ENCODE measurements at regions not wholly inside any gene's neighbourhood (a gene's known extent, or its start where the extent isn't known, plus 50 kb on each side); places are given as distances from the start of the nearest gene placed in this dataset.
A peak's percentile ranks its signal among the peaks of the same experiment; 100 is the strongest.

DNA sequence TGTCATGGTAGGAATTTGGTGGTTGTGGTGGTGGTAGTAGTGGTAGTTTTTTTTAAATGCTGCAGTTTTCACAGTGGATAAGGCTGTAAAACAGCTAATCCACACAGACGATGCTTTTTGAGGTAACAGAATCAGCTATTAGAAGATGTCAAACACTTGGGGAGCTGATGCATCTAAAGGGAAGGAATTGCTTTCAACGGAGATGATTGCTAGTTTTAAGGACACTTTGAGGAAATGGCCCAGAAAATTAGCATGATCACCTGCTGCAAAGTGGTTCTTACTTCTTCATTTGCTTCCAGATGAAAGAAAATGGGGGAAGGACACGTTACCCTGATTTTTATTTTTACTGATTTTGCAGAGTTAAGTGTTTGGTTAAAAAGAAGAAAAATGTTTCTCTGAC is 178.2 kb upstream of the ATP10B start:
- TF ChIP-seq, protein P1, sequence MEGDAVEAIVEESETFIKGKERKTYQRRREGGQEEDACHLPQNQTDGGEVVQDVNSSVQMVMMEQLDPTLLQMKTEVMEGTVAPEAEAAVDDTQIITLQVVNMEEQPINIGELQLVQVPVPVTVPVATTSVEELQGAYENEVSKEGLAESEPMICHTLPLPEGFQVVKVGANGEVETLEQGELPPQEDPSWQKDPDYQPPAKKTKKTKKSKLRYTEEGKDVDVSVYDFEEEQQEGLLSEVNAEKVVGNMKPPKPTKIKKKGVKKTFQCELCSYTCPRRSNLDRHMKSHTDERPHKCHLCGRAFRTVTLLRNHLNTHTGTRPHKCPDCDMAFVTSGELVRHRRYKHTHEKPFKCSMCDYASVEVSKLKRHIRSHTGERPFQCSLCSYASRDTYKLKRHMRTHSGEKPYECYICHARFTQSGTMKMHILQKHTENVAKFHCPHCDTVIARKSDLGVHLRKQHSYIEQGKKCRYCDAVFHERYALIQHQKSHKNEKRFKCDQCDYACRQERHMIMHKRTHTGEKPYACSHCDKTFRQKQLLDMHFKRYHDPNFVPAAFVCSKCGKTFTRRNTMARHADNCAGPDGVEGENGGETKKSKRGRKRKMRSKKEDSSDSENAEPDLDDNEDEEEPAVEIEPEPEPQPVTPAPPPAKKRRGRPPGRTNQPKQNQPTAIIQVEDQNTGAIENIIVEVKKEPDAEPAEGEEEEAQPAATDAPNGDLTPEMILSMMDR (IDR thresholded peaks at IDR 0.05; ENCODE audit: control insufficient read depth, extremely low read depth, insufficient read depth), result no peak
- DNase-seq (ENCODE audit: low read depth), result no peak
- H3K4me3 ChIP-seq (ENCODE audit: low read depth, low read length), result no peak overlapping the region

GRCh38 chr5:161027763-161028162 is 175.8 kb upstream of the ATP10B start:
- H3K4me3 ChIP-seq (ENCODE audit: low read depth, low read length), result no peak overlapping the region
- TF ChIP-seq, protein P1 (IDR thresholded peaks at IDR 0.05; ENCODE audit: control insufficient read depth, extremely low read depth, insufficient read depth), result no peak
- DNase-seq (ENCODE audit: low read depth), result no peak

- H3K4me3 ChIP-seq (ENCODE audit: low read depth, low read length), result no peak overlapping the region
- DNase-seq (ENCODE audit: low read depth), result no peak
- TF ChIP-seq, protein P1 (IDR thresholded peaks at IDR 0.05; ENCODE audit: control insufficient read depth, extremely low read depth, insufficient read depth), result no peak
These were observed 171.5 kb upstream of the ATP10B start for GRCh38 chr5:161023551-161023950.

- DNase-seq (ENCODE audit: low read depth), result no peak
- no peak overlapping the region for H3K4me3 ChIP-seq (ENCODE audit: low read depth, low read length)
- TF ChIP-seq, protein P1 (IDR thresholded peaks at IDR 0.05; ENCODE audit: control insufficient read depth, extremely low read depth, insufficient read depth), result no peak
These were observed 170.1 kb upstream of the ATP10B start for GRCh38 chr5:161022151-161022550.

DNA sequence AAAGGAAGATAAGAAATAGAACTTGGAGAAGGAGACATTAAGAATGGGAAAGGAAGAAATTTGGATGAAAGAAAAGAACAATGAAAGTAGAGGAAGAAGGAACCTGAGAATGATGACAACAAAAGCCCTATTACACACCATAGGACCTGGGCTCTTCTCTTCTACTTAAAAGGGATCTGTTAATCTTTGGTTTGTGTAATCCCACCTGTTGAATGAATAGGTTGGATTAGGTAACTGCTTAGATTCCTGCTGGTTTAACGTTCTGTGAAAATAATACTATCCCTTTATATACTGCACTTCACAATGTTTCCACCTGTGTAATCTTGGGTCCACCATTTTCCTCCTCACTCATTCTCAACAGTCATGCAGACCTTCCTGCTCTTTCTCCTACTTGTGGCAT is 157.8 kb upstream of the ATP10B start:
- TF ChIP-seq, protein P1 (IDR thresholded peaks at IDR 0.05; ENCODE audit: control insufficient read depth, extremely low read depth, insufficient read depth), result no peak
- no peak overlapping the region for H3K4me3 ChIP-seq (ENCODE audit: low read depth, low read length)
- DNase-seq (ENCODE audit: low read depth), result no peak

GRCh38 chr5:161009194-161009593 is 157.2 kb upstream of the ATP10B start:
- H3K4me3 ChIP-seq (ENCODE audit: low read depth, low read length), result no peak overlapping the region
- no peak for DNase-seq (ENCODE audit: low read depth)
- TF ChIP-seq, protein P1 (IDR thresholded peaks at IDR 0.05; ENCODE audit: control insufficient read depth, extremely low read depth, insufficient read depth), result no peak

DNA sequence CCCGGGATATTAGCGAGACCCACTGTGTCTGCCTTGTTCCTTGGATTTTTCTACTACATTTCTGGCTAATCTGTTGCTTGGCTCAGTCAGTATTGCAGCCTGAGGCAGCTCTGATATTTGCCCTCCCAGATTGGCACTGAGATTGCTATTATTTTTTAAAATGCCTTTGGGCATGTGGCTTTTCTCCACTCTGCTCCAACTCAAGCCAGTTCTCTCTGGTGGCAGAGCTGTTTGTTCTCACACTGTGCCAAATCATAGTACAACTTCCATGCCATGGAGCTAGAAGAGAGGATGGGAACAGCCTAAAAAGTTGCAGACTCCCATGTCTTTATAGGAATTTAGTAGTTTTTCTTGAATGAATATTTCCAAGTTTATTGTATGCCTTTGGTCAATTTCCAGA is 155.9 kb upstream of the ATP10B start:
- TF ChIP-seq, protein P1 (IDR thresholded peaks at IDR 0.05; ENCODE audit: control insufficient read depth, extremely low read depth, insufficient read depth), result no peak
- no peak overlapping the region for H3K4me3 ChIP-seq (ENCODE audit: low read depth, low read length)
- peak; percentile 13 for DNase-seq (ENCODE audit: low read depth)

All from LNCaP clone FGC (cell line).